HUDEP-2 (cell line): ENCODE measurements at regions not wholly inside any gene's neighbourhood (a gene's known extent, or its start where the extent isn't known, plus 50 kb on each side); places are given as distances from the start of the nearest gene placed in this dataset.
"Not testable (repeated sequence)": the region's sequence is repeated elsewhere in the genome, so short reads cannot be mapped to it uniquely, and the experiment has no call there.

Experiments
- DNase-seq, 76 experiments: peaks; one replicate each; lab custom pipeline; 2025; ENCODE audit not compliant: unreplicated experiment in 76 of 76; lab: John Stamatoyannopoulos, UW

DNA sequence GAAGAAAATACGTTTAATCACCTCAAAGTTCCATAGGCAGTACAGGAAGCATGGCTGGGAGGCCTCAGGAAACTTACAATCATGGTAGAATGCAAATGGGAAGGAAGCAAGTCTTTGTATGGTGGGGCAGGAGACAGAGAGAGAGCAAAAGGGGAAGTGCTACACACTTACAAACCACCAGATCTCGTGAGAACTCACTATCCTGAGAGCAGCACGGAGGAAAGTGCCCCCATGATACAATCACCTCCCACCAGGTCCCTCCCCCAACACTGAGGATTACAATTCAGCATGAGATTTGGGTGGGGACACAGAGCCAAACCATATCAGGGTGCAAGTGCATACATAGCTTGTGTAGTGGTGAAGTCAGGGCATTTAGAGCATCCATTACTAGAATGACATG lies 92.3 kb upstream of the ANKRD10 start:
- no peak for DNase-seq

DNA sequence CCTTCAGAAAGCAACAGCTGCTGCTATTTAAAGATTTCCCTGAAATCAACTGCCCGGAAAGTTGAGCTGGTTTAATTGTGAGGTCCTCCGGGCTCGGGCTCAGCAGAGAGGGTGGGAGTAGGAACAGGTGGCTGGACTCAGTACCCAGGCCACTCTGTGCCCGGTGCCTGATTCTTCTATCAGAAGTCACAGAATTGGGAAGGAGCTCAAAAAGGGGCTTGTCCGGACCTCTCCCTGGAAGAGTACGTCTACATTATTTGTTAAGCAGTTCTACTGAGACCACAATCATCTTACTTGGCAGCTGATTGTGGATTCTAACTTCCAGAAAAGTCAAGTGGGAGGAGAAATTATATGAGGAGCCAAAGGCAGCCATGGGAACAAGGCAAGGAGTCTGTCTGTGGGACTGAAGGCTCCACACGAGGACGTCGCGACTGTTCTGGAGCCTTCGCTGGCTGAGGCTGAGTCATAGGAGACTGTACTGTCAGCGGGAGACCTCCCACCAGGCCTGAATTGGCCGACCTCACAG lies 91.7 kb upstream of the ANKRD10 start:
- no peak for DNase-seq

DNA sequence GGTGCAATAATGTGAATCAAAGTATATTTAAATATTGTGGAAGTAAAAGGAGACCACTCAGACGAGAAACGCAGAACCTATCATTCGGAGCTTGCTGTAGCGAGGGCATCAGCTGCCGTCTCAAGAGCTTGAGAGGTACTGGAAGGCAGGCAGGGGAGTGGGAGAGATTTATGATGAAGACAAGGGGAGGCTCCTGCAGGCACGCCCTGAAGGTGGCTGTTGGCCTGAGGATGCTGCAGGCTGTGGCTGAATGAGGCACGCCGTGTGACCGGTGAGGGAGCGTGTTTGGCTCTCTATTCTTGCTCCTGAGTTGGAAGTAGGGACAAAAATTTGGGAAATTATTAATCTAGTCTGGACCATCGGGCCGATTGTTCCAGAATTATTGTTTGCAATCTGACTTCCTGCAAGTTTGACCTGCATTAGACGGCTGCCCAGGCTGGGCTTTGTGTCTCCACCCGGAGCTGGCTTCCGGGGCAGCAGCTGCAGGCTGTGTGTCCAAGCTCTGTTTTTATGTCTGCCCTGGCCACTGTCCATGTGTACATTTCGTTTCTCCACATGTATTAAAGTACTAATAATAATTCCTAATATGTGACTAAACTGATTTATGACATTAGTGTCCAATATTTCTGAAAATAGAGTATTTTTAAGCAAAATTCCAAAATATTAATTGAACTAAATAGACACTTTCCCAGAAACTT lies 91.1 kb upstream of the ANKRD10 start:
- no peak for DNase-seq

DNA sequence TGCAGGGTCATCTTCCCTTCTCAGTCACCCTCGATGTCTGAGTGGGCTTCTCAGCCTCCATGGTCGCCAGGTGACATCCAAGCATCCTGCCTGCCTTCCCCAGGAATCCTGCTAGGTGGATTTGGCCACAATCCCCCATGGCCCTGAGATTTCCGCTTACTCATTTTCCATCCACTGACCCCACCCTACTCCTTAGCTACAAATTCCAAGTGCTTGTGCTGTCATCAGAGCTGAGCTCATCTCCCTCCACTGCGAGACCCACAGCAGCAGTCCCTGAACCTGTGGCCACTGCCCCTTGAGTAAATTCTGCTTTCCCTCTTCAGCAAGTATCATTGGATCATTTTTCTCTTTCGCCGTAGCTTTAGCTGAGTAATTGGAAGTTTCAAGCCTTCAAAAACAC lies 90.5 kb upstream of the ANKRD10 start:
- DNase-seq, result no peak

DNA sequence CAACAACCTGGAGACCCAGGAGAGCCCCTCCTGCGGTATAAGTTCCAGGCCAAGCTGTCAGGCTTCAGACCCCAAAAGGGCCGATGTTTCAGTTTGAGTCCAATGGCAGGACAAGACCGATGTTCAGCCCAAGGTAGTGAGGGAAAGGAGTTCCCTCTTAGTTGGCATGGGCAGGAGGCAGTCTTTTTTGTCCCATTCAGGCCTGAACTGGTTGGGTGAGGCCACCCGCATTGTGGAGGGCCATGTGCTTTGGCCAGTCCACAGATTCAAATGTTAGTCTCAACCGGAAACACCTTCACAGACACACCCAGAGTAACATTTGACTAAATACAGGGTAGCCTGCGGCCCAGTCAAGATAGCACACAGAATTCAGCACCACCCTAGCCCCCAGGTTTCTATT lies 89.6 kb upstream of the ANKRD10 start:
- no peak for DNase-seq

DNA sequence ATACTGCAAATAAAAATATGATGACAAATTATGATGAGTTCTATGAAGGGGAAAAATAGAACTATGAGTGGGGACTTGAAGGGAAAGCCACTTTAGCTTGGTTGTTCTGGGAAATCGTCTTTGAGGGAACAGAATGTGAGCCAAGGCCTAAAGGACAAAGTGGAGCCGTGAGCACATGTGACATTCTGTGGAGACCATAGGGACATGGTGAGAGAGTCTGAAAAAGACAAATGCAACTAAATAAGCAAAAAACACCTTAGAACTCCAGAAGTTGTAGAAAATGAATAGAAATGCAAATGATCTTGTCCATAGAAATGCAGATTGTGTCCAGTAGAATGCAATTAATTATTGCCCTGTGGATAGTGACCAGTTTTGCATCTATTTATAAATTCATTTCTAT lies 86.8 kb upstream of the ANKRD10 start:
- no peak for DNase-seq

DNA sequence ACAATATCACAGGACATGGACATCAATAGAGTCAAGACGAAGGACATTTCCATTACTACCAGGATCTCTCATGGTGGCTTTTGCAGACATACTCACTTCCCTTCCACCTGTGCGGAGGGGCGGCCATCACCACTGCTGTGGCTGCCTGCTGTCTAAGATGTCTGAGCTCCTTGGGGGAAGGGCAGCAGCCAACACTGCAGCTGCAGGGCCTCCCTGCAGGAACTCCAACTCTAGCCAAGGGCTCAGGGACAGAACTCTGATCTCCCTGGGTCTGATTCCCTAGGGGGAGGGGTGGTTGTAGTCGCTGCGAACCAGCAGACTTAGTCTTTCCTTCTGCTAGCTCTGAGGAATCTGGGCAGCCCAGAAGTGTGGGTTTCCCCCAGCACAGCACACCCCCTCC lies 78.9 kb upstream of the ANKRD10 start:
- no peak for DNase-seq

DNA sequence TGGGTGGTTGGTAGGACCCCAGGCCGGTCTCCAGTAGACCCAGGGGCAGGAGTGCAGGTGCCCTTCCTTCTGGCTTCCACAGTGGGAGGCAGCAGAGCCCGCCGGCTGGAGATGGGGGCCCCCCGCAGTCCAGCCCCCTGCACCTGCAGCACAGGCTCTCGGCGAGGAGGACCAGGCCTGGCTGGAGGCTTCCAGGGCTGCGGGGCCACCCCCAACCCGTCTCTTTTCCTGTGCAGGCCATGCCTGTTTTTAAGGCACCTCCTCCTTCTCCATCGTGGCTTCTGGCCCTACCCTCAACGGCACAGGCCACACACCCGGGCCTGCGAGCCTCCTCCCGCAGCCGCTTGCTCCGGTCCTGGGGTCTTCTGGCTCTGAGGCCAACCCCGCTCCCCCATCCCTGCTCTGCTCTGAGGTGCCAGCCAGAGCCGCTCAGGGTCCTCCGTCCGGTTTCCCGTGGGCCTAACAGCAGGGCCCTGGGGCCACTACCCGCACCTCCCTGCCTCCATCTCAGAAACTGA lies 77.2 kb upstream of the ANKRD10 start:
- no peak for DNase-seq

DNA sequence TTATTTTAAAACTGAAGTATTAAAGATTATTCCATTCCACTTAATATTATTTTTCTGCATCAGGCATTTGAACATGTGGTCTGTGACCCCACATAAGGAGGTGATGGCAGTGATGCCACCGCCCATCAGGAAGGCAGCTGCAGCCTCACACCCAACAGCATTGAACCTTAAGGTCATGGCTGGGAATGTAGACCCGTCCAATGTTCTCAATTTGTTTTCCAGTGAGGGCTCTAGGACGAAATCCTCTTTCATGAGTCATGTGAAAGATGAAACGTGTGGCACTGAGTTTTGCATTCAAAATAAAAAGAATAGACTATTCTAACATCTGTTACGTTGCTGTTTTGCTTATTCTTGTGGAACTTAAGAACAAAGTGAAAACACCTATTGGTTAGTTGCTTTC lies 74.5 kb upstream of the ANKRD10 start:
- no peak for DNase-seq

DNA sequence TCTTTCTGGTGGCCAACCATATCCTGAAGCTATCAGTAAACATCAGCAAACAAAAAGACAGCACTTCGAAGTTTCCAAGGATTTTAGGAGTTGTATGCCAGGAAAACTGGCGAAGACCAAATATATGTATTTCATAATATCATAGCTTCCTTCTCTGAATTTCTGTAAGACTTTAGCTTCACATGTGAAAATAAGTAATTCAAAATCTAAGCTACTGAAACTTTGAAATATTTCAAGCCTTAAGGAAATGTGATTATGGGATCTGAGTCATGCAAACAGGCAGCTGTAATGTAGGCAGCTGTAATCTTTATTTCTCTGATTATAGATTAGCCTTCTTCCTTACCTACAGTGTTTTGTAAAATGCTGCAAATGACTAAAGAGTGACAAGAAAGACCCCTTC lies 70.7 kb upstream of the ANKRD10 start:
- no peak for DNase-seq

DNA sequence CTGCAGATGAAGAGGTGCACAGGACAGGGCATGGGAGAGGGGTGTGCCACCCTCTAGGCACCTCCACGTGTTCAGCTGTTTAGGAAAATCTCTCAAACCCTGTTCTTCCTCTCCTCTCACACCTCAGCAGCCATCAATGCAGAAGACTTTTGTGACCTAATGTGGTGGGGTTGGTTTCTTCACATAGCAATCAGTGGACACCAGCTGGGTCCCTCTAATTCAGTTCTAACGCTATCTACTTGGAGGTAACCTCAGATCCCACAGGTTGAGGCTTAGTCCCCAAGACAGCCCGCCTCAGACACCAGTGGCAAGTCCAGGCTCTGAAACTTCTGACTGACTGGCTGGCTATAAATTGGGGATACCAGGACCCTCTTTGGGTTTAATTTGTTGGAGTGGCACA lies 69.9 kb upstream of the ANKRD10 start:
- no peak for DNase-seq

DNA sequence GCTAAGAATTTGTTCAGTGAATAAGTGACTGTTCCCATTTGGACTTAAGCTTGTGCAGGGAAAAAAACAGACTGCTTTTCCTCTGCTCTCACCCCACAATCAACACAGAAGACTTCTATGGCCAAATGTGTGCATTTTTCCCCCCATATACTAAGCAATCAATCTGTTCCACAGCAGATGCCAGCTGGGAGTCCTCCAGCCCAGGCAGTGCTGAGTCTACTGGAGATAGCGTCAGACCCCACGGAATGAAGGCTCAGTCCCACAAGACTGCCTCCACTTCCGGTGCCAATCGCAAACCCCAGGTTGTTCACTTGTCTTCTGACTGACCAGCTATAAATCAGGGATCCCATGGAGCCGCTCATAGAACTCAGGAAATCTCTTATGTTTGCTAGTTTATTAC lies 69.5 kb upstream of the ANKRD10 start:
- DNase-seq, result no peak

DNA sequence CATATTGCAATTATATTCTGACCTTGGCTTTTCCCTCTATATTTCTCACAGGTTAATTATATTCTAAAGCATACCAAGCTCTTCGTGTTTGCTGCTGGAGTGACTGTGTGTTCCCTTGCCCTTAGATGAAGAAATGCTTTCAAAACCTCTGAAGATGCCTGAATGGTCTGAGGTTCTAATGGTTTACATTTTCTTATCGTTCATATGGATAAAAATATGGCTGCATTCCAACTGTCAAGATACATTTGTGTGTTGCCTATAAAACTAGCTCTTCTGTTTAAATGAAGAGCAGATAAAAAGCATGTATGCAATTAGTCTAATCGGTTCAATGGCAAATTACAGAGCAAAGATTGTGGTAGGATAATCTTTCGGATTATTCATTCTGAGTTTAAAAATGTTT lies 68.4 kb upstream of the ANKRD10 start:
- peak in 5 of 76 experiments; percentile 2 to 27 (median 7) for DNase-seq

DNA sequence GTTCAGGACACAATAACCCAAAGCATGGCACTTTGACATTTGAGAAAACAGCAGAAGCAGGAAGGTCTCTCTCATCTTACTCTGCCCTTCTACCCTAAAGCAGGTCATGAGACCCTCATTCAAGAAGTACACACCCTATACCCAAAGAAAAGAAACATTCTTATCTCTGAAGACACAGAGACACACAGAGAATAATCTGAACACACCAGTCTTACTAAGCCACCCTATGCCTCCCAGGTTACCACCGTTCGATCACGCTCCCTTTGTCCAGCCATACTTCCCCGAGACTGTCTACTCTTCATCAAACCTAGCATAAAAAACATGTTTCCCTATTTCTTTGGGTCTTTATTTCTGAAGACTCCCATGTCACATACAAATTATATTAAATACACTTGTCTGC lies 66.5 kb upstream of the ANKRD10 start:
- peak in 61 of 76 experiments; percentile 2 to 83 (median 46) for DNase-seq

DNA sequence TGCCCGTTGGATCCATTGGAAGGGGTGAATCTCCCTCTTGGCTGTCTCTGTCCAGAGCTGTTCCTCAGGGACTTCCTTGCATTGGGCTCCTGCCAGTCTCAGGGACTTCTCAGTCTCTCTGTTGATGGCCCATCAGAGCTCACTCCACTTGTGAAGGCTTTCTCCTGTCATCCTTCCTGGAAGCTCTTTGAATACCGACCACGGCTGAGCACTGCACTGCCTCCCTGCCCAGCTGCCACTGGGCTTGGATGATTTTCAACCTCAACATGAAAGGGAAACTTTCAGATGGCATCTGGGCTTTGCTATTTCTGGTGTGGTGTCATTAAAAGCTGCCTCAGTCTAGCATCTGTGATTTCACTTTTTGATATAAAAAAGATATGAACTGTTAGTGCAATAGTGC lies 66.1 kb upstream of the ANKRD10 start:
- peak in 15 of 76 experiments; percentile 8 to 51 (median 24) for DNase-seq

DNA sequence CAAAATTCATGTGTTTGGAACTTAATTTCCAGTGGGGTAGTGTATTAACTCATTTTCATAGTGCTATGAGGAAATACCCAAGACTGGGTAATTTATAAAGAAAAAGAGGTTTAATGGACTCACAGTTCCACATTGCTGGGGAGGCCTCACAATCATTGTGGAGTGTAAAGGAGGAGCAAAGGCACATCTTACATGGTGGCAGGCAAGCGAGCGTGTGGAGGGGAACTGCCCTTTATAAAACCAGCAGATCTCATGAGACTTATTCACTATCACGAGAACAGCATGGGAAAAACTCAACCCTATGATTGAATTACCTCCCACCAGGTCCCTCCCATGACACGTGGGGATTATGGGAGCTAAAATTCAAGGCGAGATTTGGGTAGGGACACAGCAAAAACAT lies 64.3 kb upstream of the ANKRD10 start:
- DNase-seq, result not testable (repeated sequence)

DNA sequence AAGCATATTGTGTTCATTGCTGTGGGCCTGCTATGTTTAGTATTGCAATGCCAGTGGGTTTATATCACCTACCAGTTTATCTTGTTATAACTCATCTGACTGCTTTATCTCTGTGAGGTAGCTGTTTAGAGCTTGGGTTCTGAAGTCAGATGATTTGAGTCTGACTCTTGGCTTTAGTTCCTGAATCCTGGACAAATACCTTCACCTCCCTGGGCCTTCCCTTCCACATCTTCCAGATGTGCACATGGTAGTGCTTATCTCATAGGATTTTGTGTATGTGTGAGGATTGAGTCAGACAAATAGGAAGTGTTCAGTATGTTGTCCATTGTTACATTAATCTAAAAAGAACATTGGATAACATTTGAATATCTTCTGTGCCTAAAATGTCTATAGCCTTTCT lies 63.5 kb upstream of the ANKRD10 start:
- DNase-seq, result peak in 7 of 76 experiments; percentile 14 to 38 (median 19)

DNA sequence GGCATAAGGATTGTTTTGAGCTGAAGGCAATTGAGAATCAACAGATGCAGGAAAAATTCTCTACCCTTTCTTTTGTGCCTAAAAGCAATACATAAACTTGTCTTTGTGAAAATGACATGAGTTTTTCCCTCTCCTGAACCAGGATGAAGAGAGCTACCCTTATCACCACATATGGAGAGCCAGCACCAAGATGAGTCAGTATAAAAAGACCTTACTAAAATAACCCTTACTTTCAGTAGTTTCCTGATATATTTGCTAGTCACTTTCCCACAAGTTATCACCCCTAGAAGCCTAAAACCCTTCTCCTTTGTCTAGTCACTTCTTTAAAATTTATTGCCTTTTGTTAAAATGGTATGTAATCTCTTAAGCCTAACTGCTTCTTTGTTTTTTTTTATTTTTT lies 61.9 kb upstream of the ANKRD10 start:
- DNase-seq, result no peak

DNA sequence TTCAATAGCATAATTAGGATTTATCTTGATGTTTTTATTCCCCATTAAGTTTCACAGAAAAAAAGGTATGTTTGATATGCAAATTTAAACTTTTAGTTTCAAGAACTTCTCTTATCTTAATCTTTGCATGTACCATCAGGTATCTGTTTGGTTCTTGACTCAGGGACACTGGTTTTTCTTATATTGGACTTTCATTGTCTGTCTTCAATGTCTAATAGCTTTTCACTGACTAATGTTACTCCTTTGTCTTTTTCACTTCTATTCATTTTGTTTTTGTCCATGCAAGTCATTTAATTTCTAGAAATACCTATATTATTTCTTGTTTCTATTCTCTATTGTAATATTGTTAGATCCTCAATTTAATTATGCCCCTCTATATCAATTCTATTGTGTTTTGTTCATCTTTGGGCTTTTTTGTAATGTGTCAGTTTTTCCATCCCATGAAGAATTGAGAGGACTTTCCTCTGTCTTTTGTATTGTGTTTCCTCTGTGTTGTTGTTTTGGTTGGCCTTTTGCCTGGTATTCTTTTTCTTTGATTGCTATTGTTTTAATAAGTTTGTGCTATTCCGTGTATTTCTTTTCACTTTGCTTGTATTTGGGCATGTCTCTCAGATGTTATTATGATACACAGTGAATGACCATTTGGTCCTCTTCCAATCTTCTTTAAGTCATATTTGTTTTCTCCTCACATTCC lies 58.3 kb upstream of the ANKRD10 start:
- DNase-seq, result no peak

DNA sequence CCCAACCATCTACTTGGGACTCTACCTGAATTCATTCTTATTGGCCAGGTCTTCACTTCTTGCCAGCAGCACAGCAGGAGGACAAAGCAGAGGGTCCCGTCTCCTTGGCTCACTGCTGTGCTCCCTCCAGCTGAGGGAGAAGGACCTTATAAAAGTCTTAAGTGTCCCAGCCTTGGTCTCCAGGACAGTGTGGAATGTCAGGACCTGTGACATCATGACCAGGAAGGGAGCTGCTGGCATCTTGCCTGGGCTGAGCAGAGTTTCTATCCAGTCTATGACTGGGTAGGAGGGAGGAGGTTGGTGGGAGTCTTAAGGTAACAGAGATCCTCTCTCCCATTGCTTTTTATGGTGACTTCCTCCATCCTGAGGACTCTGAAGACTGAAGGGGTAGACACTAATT lies 56.6 kb upstream of the ANKRD10 start:
- no peak for DNase-seq

DNA sequence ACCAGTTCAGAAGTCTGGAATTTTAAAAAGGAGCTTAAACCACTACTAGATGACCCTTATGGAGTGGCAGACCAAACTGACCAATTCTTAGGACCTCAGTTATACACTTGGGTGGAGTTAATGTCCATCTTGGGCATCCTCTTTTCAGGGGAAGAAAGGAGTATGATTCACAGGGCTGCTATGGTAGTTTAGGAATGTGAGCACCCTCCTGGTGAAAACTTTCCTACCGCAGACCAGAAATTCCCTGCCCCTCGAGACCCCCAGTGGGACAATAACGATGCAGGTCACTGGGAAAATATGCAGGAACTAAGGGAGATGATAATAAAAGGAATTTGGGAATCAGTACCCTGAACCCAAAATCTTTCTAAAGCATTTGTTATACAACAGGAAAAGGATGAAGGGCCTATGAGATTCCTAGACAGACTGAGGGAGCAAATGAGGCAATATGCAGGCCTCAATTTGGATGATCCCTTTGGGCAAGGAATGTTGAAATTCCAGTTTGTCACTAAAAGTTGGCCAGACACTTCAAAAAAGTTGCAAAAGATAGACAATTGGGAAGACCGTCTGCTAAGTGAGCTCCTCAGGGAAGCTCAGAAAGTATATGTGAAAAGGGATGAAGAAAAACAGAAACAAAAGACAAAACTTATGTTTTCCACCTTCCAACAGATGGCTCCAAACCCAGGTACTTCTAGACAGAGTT lies 52.4 kb upstream of the ANKRD10 start:
- DNase-seq, result not testable (repeated sequence)
